ENCODE measurements at regions not wholly inside any gene's neighbourhood (a gene's known extent, or its start where the extent isn't known, plus 50 kb on each side); places are given as distances from the start of the nearest gene placed in this dataset.
"Not testable (repeated sequence)": the region's sequence is repeated elsewhere in the genome, so short reads cannot be mapped to it uniquely, and the experiment has no call there.

DNA sequence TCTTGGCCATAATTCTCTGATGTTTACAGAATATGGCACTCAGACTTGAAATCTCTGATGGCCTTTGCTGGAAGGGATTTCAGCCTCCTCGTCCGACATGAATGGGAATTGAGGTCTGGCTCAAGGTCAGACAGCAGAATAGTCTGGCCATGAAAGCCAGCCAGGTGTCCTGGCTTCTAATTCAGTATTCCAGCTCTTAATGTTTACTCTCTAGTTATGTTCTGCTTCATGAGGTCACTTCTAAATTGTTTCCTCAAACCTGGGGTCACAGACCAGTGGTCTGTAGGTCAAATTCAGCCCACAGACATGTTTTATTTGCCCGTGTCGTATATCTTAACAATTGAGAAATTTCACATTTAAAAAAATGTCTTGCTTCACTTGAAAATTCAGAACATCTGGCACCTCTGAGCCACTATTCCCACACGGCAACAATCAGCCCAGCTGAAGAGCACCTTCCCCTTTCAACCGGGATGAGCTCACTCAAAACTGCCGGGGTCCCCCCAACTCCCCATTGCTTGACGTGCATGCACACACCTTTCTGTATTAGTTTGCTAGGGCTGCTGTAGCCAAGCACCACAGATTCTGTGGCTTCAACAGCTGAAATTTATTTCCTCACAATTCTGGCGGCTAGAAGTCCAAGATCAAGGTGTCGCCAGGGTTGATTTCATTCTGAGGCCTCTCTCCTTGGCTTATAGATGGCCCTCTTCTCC, 243.5 kb downstream of the ENC1 start:
- no peak for DNase-seq

DNA sequence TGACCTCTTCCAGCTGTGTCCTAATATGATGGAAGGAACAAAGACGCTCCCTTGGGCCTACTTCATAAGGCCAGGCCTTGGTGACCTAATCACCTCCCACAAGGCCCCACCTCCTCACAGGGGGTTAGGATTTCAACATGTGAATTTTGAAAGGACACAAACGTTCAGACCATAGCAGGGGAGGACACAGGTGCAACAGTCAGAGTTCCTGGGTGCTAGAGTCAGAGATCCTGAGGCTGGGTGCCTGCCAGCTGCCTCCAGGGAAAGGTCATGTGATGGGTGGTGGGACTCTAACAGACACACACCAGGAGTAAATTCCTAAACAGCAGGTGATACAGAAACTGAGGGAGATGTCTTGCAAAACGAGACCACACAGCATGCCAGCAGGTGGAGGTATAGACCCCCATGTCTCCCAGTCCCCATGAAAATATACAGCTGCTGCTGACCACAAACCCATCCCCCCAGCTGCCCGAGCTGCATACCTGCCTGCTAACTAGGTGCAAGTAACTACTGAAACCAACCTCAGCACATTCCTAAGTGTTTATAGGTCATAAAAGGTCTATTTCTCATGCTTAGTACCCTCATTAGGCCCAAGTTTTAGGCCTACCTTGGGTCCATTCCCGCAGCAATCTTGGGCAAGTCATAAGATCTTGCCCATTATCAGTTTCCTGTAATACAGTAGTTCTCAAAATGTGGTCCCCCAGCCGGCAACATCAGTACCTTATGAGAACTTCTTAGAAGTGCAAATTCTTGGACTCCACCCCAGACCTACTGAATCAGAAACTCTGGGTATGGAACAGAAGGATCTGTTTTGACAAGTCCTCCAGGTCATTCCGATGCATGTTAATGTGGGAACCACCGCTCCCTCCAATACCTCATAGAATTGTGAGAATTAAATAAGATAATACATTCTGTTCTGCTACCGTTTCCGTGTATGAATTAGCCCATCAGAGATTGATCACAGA, 245.3 kb downstream of the ENC1 start:
- DNase-seq: no peak

- peak; percentile 41 for DNase-seq
Observed at GRCh38 chr5:74394528-74394915, 246.0 kb downstream of the ENC1 start.

GRCh38 chr5:74393943-74394342, 246.6 kb downstream of the ENC1 start:
- no peak for DNase-seq

GRCh38 chr5:74392711-74393351, 247.7 kb downstream of the ENC1 start:
- no peak for DNase-seq

GRCh38 chr5:74391410-74391809, 249.1 kb downstream of the ENC1 start:
- DNase-seq: no peak

- DNase-seq: no peak
Observed at GRCh38 chr5:74390822-74391221, 249.7 kb downstream of the ENC1 start.

- DNase-seq: no peak
Observed at GRCh38 chr5:74390306-74390637, 250.3 kb downstream of the ENC1 start.

- DNase-seq: no peak
Observed at GRCh38 chr5:74389531-74390305, 250.8 kb downstream of the ENC1 start.

GRCh38 chr5:74388411-74388810, 252.1 kb downstream of the ENC1 start:
- not testable (repeated sequence) for DNase-seq

- DNase-seq: no peak
Observed at GRCh38 chr5:74386571-74387334, 253.8 kb downstream of the ENC1 start.

DNA sequence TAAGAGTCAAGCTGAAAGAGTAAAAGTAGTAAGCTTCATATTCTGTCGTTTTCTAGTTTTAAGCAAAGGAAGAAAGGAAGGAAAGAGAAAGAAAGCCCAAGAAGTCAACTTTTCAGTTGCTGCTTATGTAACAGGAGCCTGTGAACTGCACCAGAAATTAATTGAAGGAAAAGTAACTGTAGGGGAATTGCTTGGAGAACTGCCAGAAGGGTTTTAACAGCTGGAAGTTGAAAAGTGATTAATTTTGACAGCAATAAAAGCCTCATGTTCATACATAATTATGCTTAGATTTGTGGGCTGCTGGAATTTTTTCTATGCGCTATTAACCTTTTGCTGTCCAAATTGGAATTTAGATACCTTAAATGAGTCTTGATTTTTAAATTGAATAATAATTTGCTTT, 255.7 kb downstream of the ENC1 start:
- DNase-seq: no peak

GRCh38 chr5:74382987-74383593, 257.4 kb downstream of the ENC1 start:
- DNase-seq: no peak

- no peak for DNase-seq
Observed at GRCh38 chr5:74382123-74382855, 258.2 kb downstream of the ENC1 start.

DNA sequence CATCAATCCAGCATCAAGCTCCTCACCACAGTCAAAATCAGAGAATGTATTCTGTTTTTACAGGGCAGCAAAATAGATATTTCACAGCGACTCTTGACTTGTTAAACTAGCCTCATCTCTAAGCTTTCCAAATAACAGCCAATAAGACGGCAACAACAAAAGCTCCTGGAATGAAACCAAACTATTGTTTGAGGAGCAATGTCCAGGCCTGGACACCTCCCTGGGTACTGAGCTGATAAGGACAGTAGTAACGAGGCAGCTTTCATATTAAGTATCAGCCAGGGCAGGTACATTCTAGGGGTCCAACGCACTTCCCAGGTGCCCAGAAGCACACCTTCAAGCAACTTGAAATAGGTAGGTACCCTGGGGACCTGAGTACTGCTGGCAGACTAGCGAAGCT, 260.3 kb downstream of the ENC1 start:
- DNase-seq: no peak

DNA sequence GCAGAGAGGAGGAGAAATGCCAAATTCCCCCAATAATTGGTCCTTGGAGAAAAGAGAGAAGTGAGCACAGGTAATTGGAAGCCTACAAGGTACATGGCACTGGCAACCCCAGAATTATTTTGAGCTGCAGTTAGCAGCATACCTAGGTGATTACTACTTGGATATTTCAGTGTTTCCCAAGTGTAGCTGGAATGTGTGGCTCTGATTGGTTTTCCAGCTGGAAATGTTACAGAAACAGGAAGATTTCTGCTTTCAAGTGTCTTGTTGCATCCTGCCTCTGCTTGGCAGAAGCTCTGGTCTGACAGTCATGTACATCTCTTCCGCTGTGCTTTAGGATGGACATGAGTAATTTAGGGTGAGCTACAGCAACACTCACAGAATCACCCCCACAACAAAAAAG, 262.1 kb downstream of the ENC1 start:
- DNase-seq: no peak

- DNase-seq: peak; percentile 68
Observed at GRCh38 chr5:74376187-74376586, 264.3 kb downstream of the ENC1 start.

GRCh38 chr5:74375271-74375670, 265.3 kb downstream of the ENC1 start:
- DNase-seq: no peak

- DNase-seq: no peak
Observed at GRCh38 chr5:74374656-74375055, 265.9 kb downstream of the ENC1 start.

GRCh38 chr5:74373076-74373475, 267.5 kb downstream of the ENC1 start:
- no peak for DNase-seq

DNA sequence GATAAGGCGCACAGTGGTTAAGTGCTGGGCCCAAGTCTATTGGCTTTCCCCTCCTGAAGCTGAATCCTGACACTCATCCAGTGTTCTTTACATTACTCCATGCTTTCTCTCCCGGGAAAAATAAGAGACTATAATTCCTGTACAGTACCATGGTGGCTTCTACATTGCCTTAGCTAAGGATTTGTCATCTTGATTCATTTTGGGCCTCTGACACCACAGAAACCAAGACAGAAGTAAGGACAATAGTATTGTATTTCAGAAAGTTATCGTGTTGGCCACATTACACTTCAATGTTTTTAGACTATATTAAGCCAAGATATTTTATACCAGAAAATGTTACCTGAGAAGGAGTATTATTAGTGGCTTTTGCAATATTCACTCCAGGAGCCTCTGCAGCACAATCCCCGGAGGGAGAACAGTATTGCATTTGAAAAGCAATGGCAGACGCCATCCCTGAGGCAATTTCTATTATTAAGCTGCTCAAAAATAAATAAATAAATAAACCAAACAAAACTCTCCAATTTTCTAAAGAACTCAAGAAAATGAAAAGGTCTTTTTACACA, 267.9 kb downstream of the ENC1 start:
- DNase-seq: no peak

Data from hematopoietic multipotent progenitor cell treated with erythropoietin and hydrocortisone succinate and interleukin-3 and kit ligand, for 4 days (in vitro differentiated cells).